H1 (cell line): ENCODE measurements at regions not wholly inside any gene's neighbourhood (a gene's known extent, or its start where the extent isn't known, plus 50 kb on each side); places are given as distances from the start of the nearest gene placed in this dataset.

Experiments used
- CTCF ChIA-PET: fragments of 300-600 bp; sonication (Branson Sonifier 250); formaldehyde crosslinking; loops from one replicate; lab custom pipeline; 2021; ENCODE audit not compliant: partially characterized antibody; lab: Charles Lee
- POLR2A ChIA-PET: fragments of 300-600 bp; sonication (Branson Sonifier 250); formaldehyde crosslinking; loops from one replicate; lab custom pipeline; 2021; ENCODE audit warnings: inconsistent platforms; ENCODE audit not compliant: partially characterized antibody; lab: Charles Lee
- DNase-seq, 2 experiments: peaks; one replicate each; pipeline versions ENCODE4 v3.0.0 to v3.0.0-alpha.2; 2010 to 2022; ENCODE audit warnings: low spot score in 2 of 2, low read depth in 1 of 2, mixed read lengths in 1 of 2
- FAIRE-seq: peaks from 2 replicates; lab custom pipeline; 2011; peaks lifted over from hg19 to GRCh38; lab: Jason Lieb, UNC
- H2AFZ ChIP-seq: 2 replicates; pipeline ENCODE4 v1.8.1; 2012; ENCODE audit warnings: low read length, inconsistent platforms
- H2AK5ac ChIP-seq: 2 replicates; pipeline ENCODE4 v1.6.1; 2013; ENCODE audit warnings: low read depth, low read length
- H2BK120ac ChIP-seq: replicated peaks from 2 replicates; pipeline ENCODE3; 2013; ENCODE audit warnings: low read depth, low read length, inconsistent platforms
- H2BK12ac ChIP-seq: 2 replicates; pipeline ENCODE4 v1.6.1; 2013; ENCODE audit warnings: low read depth, low read length
- H2BK15ac ChIP-seq: 2 replicates; pipeline ENCODE4 v1.6.1; 2013; ENCODE audit warnings: low read length
- H2BK20ac ChIP-seq: 2 replicates; pipeline ENCODE4 v1.6.1; 2013; ENCODE audit warnings: low read length
- H2BK5ac ChIP-seq: 2 replicates; pipeline ENCODE4 v1.6.1; 2013; ENCODE audit warnings: low read depth, low read length
- H3K14ac ChIP-seq: 2 replicates; pipeline ENCODE4 v1.6.1; 2013; ENCODE audit warnings: inconsistent platforms; ENCODE audit not compliant: insufficient read length
- H3K18ac ChIP-seq: 2 replicates; pipeline ENCODE4 v1.6.1; 2013; ENCODE audit warnings: low read length; ENCODE audit errors: extremely low read depth
- H3K23ac ChIP-seq: 2 replicates; pipeline ENCODE4 v1.6.1; 2013; ENCODE audit warnings: inconsistent platforms; ENCODE audit not compliant: insufficient read length
- H3K23me2 ChIP-seq: 2 replicates; pipeline ENCODE4 v1.6.1; 2013; ENCODE audit warnings: low read depth, low read length
- H3K27ac ChIP-seq: 2 replicates; pipeline ENCODE4 v1.6.1; 2011; ENCODE audit warnings: low read depth, low read length, inconsistent platforms
- H3K27me3 ChIP-seq, 4 experiments: replicated peaks in 1 of 4; 1 replicate in 1 of 4; 2 replicates in 3 of 4; pipeline versions ENCODE4 v1.6.1 to v1.8.1; 2011 to 2013; ENCODE audit warnings: low read length in 3 of 4, mild to moderate bottlenecking in 3 of 4, inconsistent platforms in 2 of 4, mixed read lengths in 2 of 4, moderate library complexity in 1 of 4; ENCODE audit not compliant: control insufficient read depth in 3 of 4, insufficient read depth in 3 of 4; ENCODE audit errors: extremely low read depth in 1 of 4
- H3K36me3 ChIP-seq, 4 experiments: 2 replicates each; pipeline versions ENCODE4 v1.6.1 to v1.8.1; 2011 to 2013; ENCODE audit warnings: mild to moderate bottlenecking in 4 of 4, low read length in 3 of 4, moderate library complexity in 2 of 4, control low read depth in 1 of 4, inconsistent platforms in 1 of 4; ENCODE audit not compliant: insufficient read depth in 4 of 4, control insufficient read depth in 2 of 4
- H3K4ac ChIP-seq: replicated peaks from 2 replicates; pipeline ENCODE3; 2013; ENCODE audit warnings: low read length, low read depth, mixed read lengths, inconsistent platforms; ENCODE audit not compliant: insufficient read length
- H3K4me1 ChIP-seq, 4 experiments: replicated peaks in 1 of 4; 1 replicate in 1 of 4; 2 replicates in 3 of 4; pipeline versions ENCODE4 v1.6.1 to v1.8.1; 2011 to 2013; ENCODE audit warnings: low read length in 3 of 4, inconsistent platforms in 2 of 4, mixed read lengths in 1 of 4; ENCODE audit not compliant: insufficient read depth in 4 of 4, control insufficient read depth in 3 of 4
- H3K4me2 ChIP-seq, 2 experiments: 2 replicates each; pipeline versions ENCODE4 v1.6.1 to v1.8.1; 2011 to 2013; ENCODE audit warnings: low read depth in 2 of 2, low read length in 2 of 2, control low read depth in 1 of 2, inconsistent platforms in 1 of 2, mild to moderate bottlenecking in 1 of 2; ENCODE audit not compliant: insufficient read depth in 1 of 2
- H3K4me3 ChIP-seq, 4 experiments: fragments of 200-600, 300-600 bp in 1 of 4; sonication (generic), shearing (Covaris generic), sonication (Bioruptor Twin) in 1 of 4; 2 replicates each; pipeline versions ENCODE4 v1.5.1 to v1.8.1; 2011 to 2016; ENCODE audit warnings: low read length in 4 of 4, low read depth in 3 of 4, control low read depth in 2 of 4, inconsistent platforms in 2 of 4, mild to moderate bottlenecking in 2 of 4, mixed read lengths in 1 of 4, moderate library complexity in 1 of 4; ENCODE audit not compliant: insufficient read depth in 2 of 4; ENCODE audit errors: extremely low read depth in 1 of 4
- H3K56ac ChIP-seq: replicated peaks from 2 replicates; pipeline ENCODE3; 2013; ENCODE audit warnings: low read depth, mild to moderate bottlenecking, mixed read lengths, low read length, inconsistent platforms; ENCODE audit not compliant: insufficient read length
- H3K79me1 ChIP-seq: 2 replicates; pipeline ENCODE4 v1.6.1; 2013; ENCODE audit warnings: low read depth, low read length, control low read depth
- H3K79me2 ChIP-seq, 2 experiments: 2 replicates each; pipeline versions ENCODE4 v1.6.1 to v1.8.1; 2012 to 2013; ENCODE audit warnings: low read length in 2 of 2, mild to moderate bottlenecking in 2 of 2, inconsistent platforms in 1 of 2; ENCODE audit not compliant: insufficient read depth in 2 of 2, control insufficient read depth in 1 of 2
- H3K9ac ChIP-seq, 4 experiments: replicated peaks in 1 of 4; 1 replicate in 1 of 4; 2 replicates in 3 of 4; pipeline versions ENCODE4 v1.6.1 to v1.8.1; 2011 to 2013; ENCODE audit warnings: low read depth in 3 of 4, low read length in 3 of 4, control low read depth in 2 of 4, mild to moderate bottlenecking in 2 of 4, moderate library complexity in 2 of 4, inconsistent platforms in 1 of 4; ENCODE audit errors: extremely low read depth in 1 of 4
- H3K9me3 ChIP-seq, 2 experiments: 2 replicates each; pipeline versions ENCODE4 v1.6.1 to v1.8.1; 2012 to 2013; ENCODE audit warnings: mild to moderate bottlenecking in 2 of 2, moderate library complexity in 2 of 2, control low read depth in 1 of 2, inconsistent platforms in 1 of 2, low read depth in 1 of 2, low read length in 1 of 2, mixed read lengths in 1 of 2; ENCODE audit not compliant: insufficient read depth in 2 of 2
- H4K20me1 ChIP-seq, 2 experiments: replicated peaks in 1 of 2; 2 replicates each; pipeline versions ENCODE3 to v1.8.1; 2011 to 2013; ENCODE audit warnings: inconsistent platforms in 2 of 2, low read length in 2 of 2, mild to moderate bottlenecking in 1 of 2; ENCODE audit not compliant: insufficient read depth in 2 of 2, control insufficient read depth in 1 of 2
- H4K5ac ChIP-seq: 2 replicates; pipeline ENCODE4 v1.6.1; 2013; ENCODE audit warnings: low read length, low read depth, mixed read lengths, inconsistent platforms; ENCODE audit not compliant: insufficient read length
- H4K8ac ChIP-seq: 2 replicates; pipeline ENCODE4 v1.8.0; 2013; ENCODE audit warnings: mild to moderate bottlenecking, moderate library complexity, low read length, inconsistent platforms; ENCODE audit not compliant: insufficient read depth; ENCODE audit errors: extremely low read depth
- H4K91ac ChIP-seq: replicated peaks from 2 replicates; pipeline ENCODE3; 2013; ENCODE audit warnings: low read length, mixed read lengths, inconsistent platforms; ENCODE audit not compliant: insufficient read length
- BRCA1 ChIP-seq: IDR thresholded peaks from 2 replicates; pipeline ENCODE4 v1.6.1; 2012; ENCODE audit warnings: low read depth, low read length, improper control_type of control experiment
- WGBS, 2 experiments: shearing (Covaris generic) in 1 of 2; methylation state at CpG; one replicate each; pipeline versions ENCODE4 v1.1.6 to v1.1.7; 2013 to 2015; ENCODE audit warnings: low lambda C conversion rate in 2 of 2, mixed read lengths in 2 of 2, inconsistent platforms in 1 of 2, low coverage in 1 of 2, missing lambda C conversion rate in 1 of 2; ENCODE audit not compliant: insufficient replicate concordance in 2 of 2, insufficient coverage in 1 of 2, insufficient read length in 1 of 2; ENCODE audit errors: extremely low coverage in 1 of 2, missing lambda C conversion rate in 1 of 2; 5-methylcytosine and 5-hydroxymethylcytosine counted together

DNA sequence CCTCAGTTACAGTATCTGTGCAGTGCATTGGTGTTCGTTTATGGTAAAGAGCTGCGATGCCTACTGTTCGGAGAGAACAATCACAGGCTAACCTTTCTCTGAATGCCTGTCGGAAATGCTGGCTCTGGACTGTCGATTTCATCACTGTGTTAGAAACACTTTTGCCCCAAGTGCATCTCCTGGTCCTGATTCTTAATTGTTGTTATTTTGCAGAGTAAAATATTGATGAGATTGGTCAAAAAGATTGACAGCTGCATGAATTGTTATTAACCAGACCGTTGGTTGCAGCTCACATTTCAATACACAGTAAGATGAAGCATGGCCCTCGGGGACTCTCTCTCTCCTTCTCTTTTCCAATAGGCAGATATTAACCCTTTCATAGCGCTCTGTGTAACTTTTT, 557.4 kb upstream of the ADARB2 start:
- H3K23me2 ChIP-seq, result no peaks in the 10 kb centered on the region
- H2BK15ac ChIP-seq, result no peak overlapping the region
- no peak overlapping the region for H3K4me2 ChIP-seq
- POLR2A ChIA-PET, result no interaction called here
- no peaks in the 10 kb centered on the region for H3K79me2 ChIP-seq
- H2BK120ac ChIP-seq, result no peak overlapping the region
- CTCF ChIA-PET, result no interaction called here
- H3K27ac ChIP-seq, result no peak overlapping the region
- H3K36me3 ChIP-seq, result no peaks in the 10 kb centered on the region
- no peaks in the 10 kb centered on the region for H3K79me1 ChIP-seq
- H3K9ac ChIP-seq, result no peak overlapping the region
- H3K4ac ChIP-seq, result no peak overlapping the region
- H2BK5ac ChIP-seq, result no peak overlapping the region
- FAIRE-seq (no peak), DNase-seq (no peak)
- no peak overlapping the region for H3K23ac ChIP-seq
- H4K5ac ChIP-seq, result no peak overlapping the region
- WGBS, 2 experiments, result 91% methylated on average over 8 of the region's 8 CpGs; no CpG with 5 or more reads in 1 of the 2 experiments
- H2BK20ac ChIP-seq, result no peak overlapping the region
- H2AK5ac ChIP-seq, result no peak overlapping the region
- H2BK12ac ChIP-seq, result no peak overlapping the region
- peaks cover 0 to 8% (median 0%) of the 10 kb centered on the region in 4 experiments; a peak in 2 of 7 replicates for H3K4me1 ChIP-seq
- no peak overlapping the region for H2AFZ ChIP-seq
- no peaks in the 10 kb centered on the region for H4K20me1 ChIP-seq
- H3K18ac ChIP-seq, result no peak overlapping the region
- H3K4me3 ChIP-seq, result no peak overlapping the region
- H3K56ac ChIP-seq, result no peak overlapping the region
- no peak overlapping the region for H4K8ac ChIP-seq
- H4K91ac ChIP-seq, result no peak overlapping the region
- no peaks in the 10 kb centered on the region for H3K9me3 ChIP-seq
- no peak overlapping the region for H3K14ac ChIP-seq
- no peaks in the 10 kb centered on the region for H3K27me3 ChIP-seq
- TF ChIP-seq BRCA1, result no peak
